ENCODE measurements at regions not wholly inside any gene's neighbourhood (a gene's known extent, or its start where the extent isn't known, plus 50 kb on each side); places are given as distances from the start of the nearest gene placed in this dataset.
A peak's percentile ranks its signal among the peaks of the same experiment; 100 is the strongest.
"Not testable (repeated sequence)": the region's sequence is repeated elsewhere in the genome, so short reads cannot be mapped to it uniquely, and the experiment has no call there.

DNA sequence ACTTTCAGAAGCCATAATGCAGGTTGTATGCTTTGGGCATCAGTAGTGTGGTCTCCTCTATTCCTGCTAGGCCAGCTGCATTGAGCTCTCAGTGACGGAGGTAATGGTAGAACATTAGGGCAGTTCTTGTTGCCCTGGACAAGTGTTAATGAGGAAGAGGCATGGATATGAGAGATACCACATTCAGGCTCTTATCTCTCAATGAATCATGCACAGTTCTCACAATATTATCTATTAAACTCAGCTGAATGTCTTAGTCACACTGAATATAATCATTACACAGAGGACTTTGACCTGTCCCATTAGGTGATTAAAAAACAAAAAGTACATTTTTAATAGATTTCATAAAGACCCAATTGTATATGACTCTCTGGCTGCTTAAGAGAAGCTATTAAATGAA lies 76.6 kb upstream of the SSBP2 start:
- no peak overlapping the region for H3K4me3 ChIP-seq
- no peaks in the 10 kb centered on the region for H3K4me1 ChIP-seq
- no peaks in the 10 kb centered on the region for H3K9me3 ChIP-seq
- no peak for DNase-seq
- no peak overlapping the region for H3K27ac ChIP-seq
- H3K36me3 ChIP-seq = no peaks in the 10 kb centered on the region
- TF ChIP-seq, protein P1, sequence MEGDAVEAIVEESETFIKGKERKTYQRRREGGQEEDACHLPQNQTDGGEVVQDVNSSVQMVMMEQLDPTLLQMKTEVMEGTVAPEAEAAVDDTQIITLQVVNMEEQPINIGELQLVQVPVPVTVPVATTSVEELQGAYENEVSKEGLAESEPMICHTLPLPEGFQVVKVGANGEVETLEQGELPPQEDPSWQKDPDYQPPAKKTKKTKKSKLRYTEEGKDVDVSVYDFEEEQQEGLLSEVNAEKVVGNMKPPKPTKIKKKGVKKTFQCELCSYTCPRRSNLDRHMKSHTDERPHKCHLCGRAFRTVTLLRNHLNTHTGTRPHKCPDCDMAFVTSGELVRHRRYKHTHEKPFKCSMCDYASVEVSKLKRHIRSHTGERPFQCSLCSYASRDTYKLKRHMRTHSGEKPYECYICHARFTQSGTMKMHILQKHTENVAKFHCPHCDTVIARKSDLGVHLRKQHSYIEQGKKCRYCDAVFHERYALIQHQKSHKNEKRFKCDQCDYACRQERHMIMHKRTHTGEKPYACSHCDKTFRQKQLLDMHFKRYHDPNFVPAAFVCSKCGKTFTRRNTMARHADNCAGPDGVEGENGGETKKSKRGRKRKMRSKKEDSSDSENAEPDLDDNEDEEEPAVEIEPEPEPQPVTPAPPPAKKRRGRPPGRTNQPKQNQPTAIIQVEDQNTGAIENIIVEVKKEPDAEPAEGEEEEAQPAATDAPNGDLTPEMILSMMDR (IDR thresholded peaks at IDR 0.05) = no peak
- no peak for TF ChIP-seq POLR2A (IDR thresholded peaks at IDR 0.05)
- H3K27me3 ChIP-seq = no peaks in the 10 kb centered on the region

DNA sequence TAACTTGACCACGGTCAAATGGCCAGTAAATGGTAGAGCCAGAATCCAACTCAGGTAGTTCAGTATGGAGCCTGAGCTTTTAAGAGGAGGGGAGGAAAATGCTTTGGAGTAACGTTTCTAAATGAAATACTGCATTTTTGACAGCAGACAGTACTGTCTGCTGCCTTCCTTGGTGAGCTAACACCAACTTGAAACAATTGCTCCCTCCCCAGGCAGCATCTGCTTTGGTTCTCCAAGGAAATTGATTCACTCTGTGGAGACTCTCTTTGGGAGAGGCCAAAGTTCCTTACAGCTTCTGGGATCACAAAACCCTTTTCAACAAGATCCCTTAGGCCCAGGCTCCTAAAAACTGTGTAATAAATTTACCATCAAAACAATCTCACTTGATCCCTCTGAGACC lies 75.2 kb upstream of the SSBP2 start:
- TF ChIP-seq, protein P1 (IDR thresholded peaks at IDR 0.05) = no peak
- no peak for TF ChIP-seq POLR2A (IDR thresholded peaks at IDR 0.05)
- no peaks in the 10 kb centered on the region for H3K36me3 ChIP-seq
- H3K4me1 ChIP-seq = no peaks in the 10 kb centered on the region
- no peaks in the 10 kb centered on the region for H3K9me3 ChIP-seq
- H3K27me3 ChIP-seq = no peaks in the 10 kb centered on the region
- DNase-seq = no peak
- H3K4me3 ChIP-seq = no peak overlapping the region
- no peak overlapping the region for H3K27ac ChIP-seq

DNA sequence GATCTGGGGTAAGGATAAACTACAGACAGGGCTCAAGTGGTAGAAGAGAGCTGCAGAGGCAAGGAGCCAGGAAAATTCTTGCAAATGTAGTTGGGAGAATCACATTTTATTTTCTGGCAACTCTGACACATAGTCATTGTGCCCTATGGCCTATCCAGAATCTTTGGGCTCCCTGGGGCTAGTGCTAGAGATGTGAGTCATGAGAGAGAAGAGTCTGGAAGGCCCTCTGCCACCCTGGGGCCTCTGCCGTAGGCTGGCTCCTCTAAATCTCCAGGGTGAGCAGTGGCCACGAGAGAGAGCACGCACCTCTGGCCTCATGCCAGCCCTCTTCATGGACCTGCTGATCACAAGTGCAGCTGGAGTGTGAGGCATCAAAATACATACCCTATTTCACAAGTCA lies 74.3 kb upstream of the SSBP2 start:
- Histone ChIP-seq H3K9me3 (no peaks in the 10 kb centered on the region), H3K4me3 (no peak overlapping the region), H3K27me3 (no peaks in the 10 kb centered on the region), H3K27ac (no peak overlapping the region), H3K4me1 (no peaks in the 10 kb centered on the region), H3K36me3 (no peaks in the 10 kb centered on the region)
- peak in 1 of 3 donors; percentile 54 for DNase-seq
- TF ChIP-seq, protein P1 (IDR thresholded peaks at IDR 0.05) = no peak
- no peak for TF ChIP-seq POLR2A (IDR thresholded peaks at IDR 0.05)

DNA sequence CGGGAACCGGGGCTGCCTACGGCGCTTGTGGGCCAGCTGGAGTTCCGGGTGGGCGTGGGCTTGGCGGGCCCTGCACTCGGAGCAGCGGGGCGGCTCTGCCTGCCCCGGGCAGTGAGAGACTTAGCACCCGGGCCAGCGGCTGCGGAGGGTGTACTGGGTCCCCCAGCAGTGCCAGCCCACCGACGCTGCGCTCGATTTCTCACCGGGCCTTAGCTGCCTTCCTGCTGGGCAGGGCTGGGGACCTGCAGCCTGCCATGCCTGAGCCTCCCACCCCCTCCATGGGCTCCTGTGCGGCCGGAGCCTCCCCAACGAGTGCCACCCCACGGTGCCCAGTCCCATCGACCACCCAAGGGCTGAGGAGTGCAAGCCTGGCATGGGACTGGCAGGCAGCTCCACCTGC lies 72.8 kb upstream of the SSBP2 start:
- not testable (repeated sequence) for H3K9me3 ChIP-seq, DNase-seq, H3K36me3 ChIP-seq, H3K27ac ChIP-seq, H3K4me1 ChIP-seq, H3K4me3 ChIP-seq, H3K27me3 ChIP-seq

DNA sequence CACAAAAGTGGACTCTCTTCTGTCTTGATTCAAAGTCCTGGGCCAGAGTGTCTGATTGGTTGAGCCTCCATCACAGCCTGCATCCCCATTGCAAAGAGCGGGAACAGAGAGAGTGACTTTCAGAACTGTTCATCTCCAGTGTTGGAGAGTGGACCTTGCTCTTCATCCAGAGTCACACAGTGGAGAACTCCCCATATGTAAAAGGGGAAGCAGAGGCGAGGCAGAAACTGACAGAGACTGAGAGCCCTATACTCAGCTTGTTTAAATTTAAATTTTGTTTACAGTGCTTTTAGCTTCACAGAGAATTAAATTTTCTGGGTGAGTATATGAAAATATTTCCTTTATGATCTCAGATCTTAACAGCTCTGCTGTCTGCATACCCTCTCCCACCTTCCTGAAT lies 70.0 kb upstream of the SSBP2 start:
- Histone ChIP-seq H3K27ac (no peak overlapping the region), H3K36me3 (no peaks in the 10 kb centered on the region), H3K4me1 (no peaks in the 10 kb centered on the region), H3K4me3 (no peak overlapping the region), H3K9me3 (no peaks in the 10 kb centered on the region), H3K27me3 (no peaks in the 10 kb centered on the region)
- TF ChIP-seq, protein P1 (IDR thresholded peaks at IDR 0.05) = no peak
- TF ChIP-seq POLR2A (IDR thresholded peaks at IDR 0.05) = no peak
- no peak for DNase-seq

DNA sequence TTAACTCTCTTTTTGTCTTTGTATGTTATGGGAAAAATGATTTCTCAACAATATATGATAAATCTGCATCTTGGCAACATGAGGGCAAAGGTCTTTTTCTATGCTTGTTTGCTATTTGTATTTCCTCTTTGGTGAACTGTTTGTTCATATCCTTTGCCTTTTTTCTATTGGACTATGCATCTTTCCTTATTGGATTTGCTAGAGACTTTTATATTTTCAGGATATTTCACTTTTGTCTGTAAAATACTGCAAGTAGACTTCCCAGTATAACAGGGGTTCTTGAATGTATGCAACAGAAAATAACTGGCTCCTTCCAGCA lies 69.4 kb upstream of the SSBP2 start:
- Histone ChIP-seq H3K9me3 (no peaks in the 10 kb centered on the region), H3K4me1 (no peaks in the 10 kb centered on the region), H3K27ac (no peak overlapping the region), H3K4me3 (no peak overlapping the region), H3K27me3 (no peaks in the 10 kb centered on the region), H3K36me3 (no peaks in the 10 kb centered on the region)
- DNase-seq = no peak
- TF ChIP-seq POLR2A (IDR thresholded peaks at IDR 0.05) = no peak
- TF ChIP-seq, protein P1 (IDR thresholded peaks at IDR 0.05) = no peak
